PC-9 (cell line): ENCODE measurements at regions not wholly inside any gene's neighbourhood (a gene's known extent, or its start where the extent isn't known, plus 50 kb on each side); places are given as distances from the start of the nearest gene placed in this dataset.

Experiments
- BruUV-seq: library from RNA; stranded (reverse); fragments of 400-500 nt; replicated peaks from 2 replicates; lab custom pipeline; 2021; lab: Mats Ljungman, UMichigan
- CTCF ChIA-PET: fragments of 300-600 bp; sonication (Branson Sonifier 250); formaldehyde crosslinking; loops from one replicate; lab custom pipeline; 2022; ENCODE audit warnings: antibody characterized with exemption; lab: Charles Lee
- POLR2A ChIA-PET: fragments of 300-600 bp; sonication (Branson Sonifier 250); formaldehyde crosslinking; loops from one replicate; lab custom pipeline; 2022; ENCODE audit warnings: antibody characterized with exemption; ENCODE audit not compliant: unreplicated experiment; lab: Charles Lee
- DNase-seq, 2 experiments: peaks; one replicate each; pipeline versions ENCODE4 v3.0.0 to v3.0.0-alpha.2; 2015 to 2022; ENCODE audit warnings: mixed read lengths in 1 of 2
- H2AFZ ChIP-seq: fragments of 200-600 bp; sonication (generic); 2 replicates; pipeline ENCODE4 v1.8.1; 2017; ENCODE audit warnings: antibody characterized with exemption
- H3F3A ChIP-seq: fragments of 200-600 bp; sonication (generic); 2 replicates; pipeline ENCODE4 v1.8.1; 2017; ENCODE audit warnings: antibody characterized with exemption, mild to moderate bottlenecking, low read depth; ENCODE audit not compliant: insufficient read depth
- H3K27ac ChIP-seq: fragments of 200-600 bp; sonication (generic); 2 replicates; pipeline ENCODE4 v1.6.1; 2016; ENCODE audit warnings: mixed run types
- H3K27me3 ChIP-seq: fragments of 200-600 bp; sonication (generic); 2 replicates; pipeline ENCODE4 v1.6.1; 2016; ENCODE audit warnings: low read depth, mixed run types; ENCODE audit not compliant: insufficient read depth
- H3K36me3 ChIP-seq: fragments of 200-600 bp; sonication (generic); 2 replicates; pipeline ENCODE4 v1.6.1; 2016; ENCODE audit warnings: low read depth, mixed run types
- H3K4me1 ChIP-seq: fragments of 200-600 bp; sonication (generic); replicated peaks from 2 replicates; pipeline ENCODE4 v1.6.1; 2016; ENCODE audit warnings: mixed run types; ENCODE audit not compliant: insufficient read depth
- H3K4me2 ChIP-seq: fragments of 200-600 bp; sonication (generic); 2 replicates; pipeline ENCODE4 v1.6.1; 2017; ENCODE audit warnings: mixed run types
- H3K4me3 ChIP-seq: fragments of 200-600 bp; sonication (generic); 2 replicates; pipeline ENCODE4 v1.6.1; 2016; ENCODE audit warnings: mixed run types
- H3K79me2 ChIP-seq: fragments of 200-600 bp; sonication (generic); 2 replicates; pipeline ENCODE4 v1.6.1; 2017; ENCODE audit warnings: low read depth, mixed run types
- H3K9me2 ChIP-seq: fragments of 200-600 bp; sonication (generic); 2 replicates; pipeline ENCODE4 v1.8.1; 2017; ENCODE audit warnings: mild to moderate bottlenecking; ENCODE audit not compliant: insufficient read depth
- H3K9me3 ChIP-seq: fragments of 200-600 bp; sonication (generic); 2 replicates; pipeline ENCODE4 v1.8.1; 2016; ENCODE audit warnings: low read depth; ENCODE audit not compliant: insufficient read depth
- H4K20me1 ChIP-seq: fragments of 200-600 bp; sonication (generic); 2 replicates; pipeline ENCODE4 v1.8.1; 2017; ENCODE audit not compliant: insufficient read depth
- CTCF ChIP-seq: fragments of 200-600 bp; sonication (generic); conservative IDR thresholded peaks from 2 replicates; pipeline ENCODE4 v1.6.1; 2017; ENCODE audit warnings: mixed run types, antibody characterized with exemption, mild to moderate bottlenecking, moderate library complexity
- EZH2 ChIP-seq: fragments of 200-600 bp; sonication (generic); IDR thresholded peaks from 2 replicates; pipeline ENCODE4 v1.8.0; 2017; ENCODE audit warnings: antibody characterized with exemption, low read depth
- intact Hi-C: fragments of 100-400 bp; cut with micrococcal nuclease; formaldehyde crosslinking; loops from one replicate; pipeline ENCODE4 v1.10.0; 2022; ENCODE audit not compliant: unreplicated experiment

GRCh38 chr3:115503394-115503793 lies 119.9 kb upstream of the GAP43 start:
- intact Hi-C loops, result no loop called here
- CTCF ChIA-PET, result no interaction called here

GRCh38 chr3:115508562-115508961 lies 114.7 kb upstream of the GAP43 start:
- TF ChIP-seq CTCF, result no peak
- no peak for TF ChIP-seq EZH2
- no peaks in the 10 kb centered on the region for H3K9me3 ChIP-seq
- CTCF ChIA-PET, result no interaction called here
- no peaks in the 10 kb centered on the region for H3K9me2 ChIP-seq
- no peaks in the 10 kb centered on the region for H3K4me1 ChIP-seq
- H3K27me3 ChIP-seq, result no peaks in the 10 kb centered on the region
- H2AFZ ChIP-seq, result no peak overlapping the region
- H3K27ac ChIP-seq, result no peak overlapping the region
- POLR2A ChIA-PET, result no interaction called here
- H3K36me3 ChIP-seq, result no peaks in the 10 kb centered on the region
- no peaks in the 10 kb centered on the region for H4K20me1 ChIP-seq
- H3K4me2 ChIP-seq, result no peak overlapping the region
- H3K4me3 ChIP-seq, result no peak overlapping the region
- DNase-seq, result no peak
- BruUV-seq, result no TSS peak
- no peaks in the 10 kb centered on the region for H3F3A ChIP-seq
- intact Hi-C loops, result no loop called here
- no peaks in the 10 kb centered on the region for H3K79me2 ChIP-seq

More at GRCh38 chr3:115503394-115503793, 119.9 kb upstream of the GAP43 start:
- no peaks in the 10 kb centered on the region for H3K4me1 ChIP-seq
- no peak overlapping the region for H3K4me2 ChIP-seq
- H3K27me3 ChIP-seq, result no peaks in the 10 kb centered on the region
- no peaks in the 10 kb centered on the region for H3K9me3 ChIP-seq
- H3K36me3 ChIP-seq, result no peaks in the 10 kb centered on the region
- H3F3A ChIP-seq, result no peaks in the 10 kb centered on the region
- no peaks in the 10 kb centered on the region for H3K79me2 ChIP-seq
- H3K27ac ChIP-seq, result no peak overlapping the region
- no peaks in the 10 kb centered on the region for H4K20me1 ChIP-seq
- H2AFZ ChIP-seq, result no peak overlapping the region
- no peak for TF ChIP-seq CTCF
- TF ChIP-seq EZH2, result no peak
- no peak overlapping the region for H3K4me3 ChIP-seq
- DNase-seq, result no peak
- BruUV-seq, result no TSS peak
- POLR2A ChIA-PET, result no interaction called here
- H3K9me2 ChIP-seq, result no peaks in the 10 kb centered on the region

- Histone ChIP-seq H3K9me3 (no peaks in the 10 kb centered on the region), H3K79me2 (no peaks in the 10 kb centered on the region), H3K4me3 (no peak overlapping the region), H3K27me3 (no peaks in the 10 kb centered on the region), H3K36me3 (no peaks in the 10 kb centered on the region), H3K4me1 (no peaks in the 10 kb centered on the region), H3K9me2 (no peaks in the 10 kb centered on the region), H3K27ac (no peak overlapping the region), H4K20me1 (no peaks in the 10 kb centered on the region), H3K4me2 (peak overlapping the region; percentile 60), H3F3A (no peaks in the 10 kb centered on the region), H2AFZ (peak overlapping the region; percentile 69)
- ChIA-PET POLR2A (interaction anchor here (0.7 kb wide), 1 partner anchor 84 kb away, joined by 4 read pairs; no protein-coding TSS in a partner anchor), CTCF (no interaction called here)
- TF ChIP-seq EZH2 (no peak), CTCF (no peak)
- BruUV-seq, result no TSS peak
- intact Hi-C loops, result loop anchor here (10.0 kb wide), 1 partner anchor 268 kb away; no protein-coding TSS in a partner anchor
- peak in 1 of 2 experiments; percentile 9 for DNase-seq
Observed at GRCh38 chr3:115512565-115513415, 110.5 kb upstream of the GAP43 start.
